ENCODE measurements at regions not wholly inside any gene's neighbourhood (a gene's known extent, or its start where the extent isn't known, plus 50 kb on each side); places are given as distances from the start of the nearest gene placed in this dataset.

DNA sequence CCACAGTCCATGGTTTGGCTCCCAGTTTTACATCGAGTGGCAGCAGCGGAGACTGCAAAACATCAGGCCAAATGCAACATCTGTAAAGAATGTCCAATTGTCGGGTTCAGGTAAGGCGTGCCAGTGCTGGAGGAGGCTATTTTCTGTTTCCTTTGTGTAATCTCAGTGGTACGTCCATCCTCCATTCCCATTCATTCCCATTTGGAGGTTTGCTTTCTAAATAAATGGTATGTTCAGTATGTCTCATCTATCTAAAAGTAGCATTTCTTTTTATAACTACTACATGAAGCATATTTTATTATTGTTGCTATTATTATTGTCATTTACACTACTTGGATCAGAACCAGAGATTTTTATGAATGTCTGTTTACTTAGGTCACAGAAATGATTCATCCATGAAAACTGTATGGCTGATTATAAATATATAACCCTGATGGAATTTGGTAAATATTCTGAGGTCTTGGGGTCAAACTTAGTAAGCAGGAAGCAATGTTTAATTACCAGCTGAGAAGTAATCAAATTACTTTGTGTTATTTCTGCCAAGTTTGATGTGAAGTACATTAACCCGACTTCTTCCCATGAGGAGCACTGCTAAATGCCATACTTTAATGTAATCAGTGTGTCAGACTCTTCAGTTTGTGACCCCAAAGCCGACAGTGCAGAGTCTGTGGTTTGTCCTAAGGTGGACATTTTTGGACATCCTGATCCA, 512.9 kb downstream of the UTRN start:
- intact Hi-C loops (cut with DNase I): no loop called here
- ATAC-seq (no peak), DNase-seq (ENCODE audit: low spot score) (no peak)

- DNase-seq (ENCODE audit: low spot score) (no peak), ATAC-seq (no peak)
- intact Hi-C loops (cut with DNase I): no loop called here
These were observed 519.2 kb downstream of the UTRN start for GRCh38 chr6:144804246-144804790.

DNA sequence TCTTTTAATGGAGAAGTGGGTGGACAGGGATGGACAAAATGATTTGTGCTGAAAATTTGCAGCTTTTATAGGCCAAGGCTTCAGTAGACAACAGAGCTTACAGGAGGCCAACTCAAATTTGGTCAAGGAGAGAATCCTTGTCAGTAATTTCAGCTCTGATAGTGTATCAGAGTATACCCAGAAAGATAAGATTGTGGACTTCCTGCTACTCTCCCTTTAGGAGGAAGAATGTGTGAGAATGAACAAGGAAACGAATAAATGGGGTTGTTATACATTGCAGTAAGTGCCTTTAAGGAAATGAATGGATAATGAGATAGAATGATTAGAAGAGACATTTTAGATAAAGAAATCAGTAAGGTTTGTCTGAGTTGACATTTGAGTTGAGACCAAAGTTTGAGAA, 519.9 kb downstream of the UTRN start:
- intact Hi-C loops (cut with DNase I): no loop called here
- DNase-seq (ENCODE audit: low spot score) (no peak), ATAC-seq (no peak)

DNA sequence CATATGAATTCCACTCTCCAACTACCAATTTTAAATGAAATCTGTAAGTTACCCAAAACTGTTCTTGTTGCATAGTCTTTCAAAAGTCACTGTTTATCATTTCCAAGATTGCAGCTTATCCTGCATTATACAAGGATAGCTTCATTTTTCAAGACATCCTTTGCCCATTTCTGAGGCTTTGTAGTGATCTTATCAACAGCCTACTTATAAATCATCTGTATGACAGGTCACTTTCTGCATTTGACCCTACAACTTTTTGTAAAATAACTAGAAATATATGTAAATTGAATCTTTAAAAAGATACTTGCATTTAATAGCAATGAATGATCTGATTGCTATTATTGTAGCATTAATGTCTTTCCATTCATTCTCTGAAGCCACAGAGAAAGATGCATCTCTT, 521.1 kb downstream of the UTRN start:
- DNase-seq (ENCODE audit: low spot score) (no peak), ATAC-seq (no peak)
- intact Hi-C loops (cut with DNase I): no loop called here

- no peak for DNase-seq (ENCODE audit: low spot score)
- ATAC-seq: no peak
- intact Hi-C loops (cut with DNase I): no loop called here
These were observed 524.0 kb downstream of the UTRN start for GRCh38 chr6:144809120-144809519.

- no peak for DNase-seq (ENCODE audit: low spot score)
- ATAC-seq: no peak
- intact Hi-C loops (cut with DNase I): no loop called here
These were observed 524.8 kb downstream of the UTRN start for GRCh38 chr6:144809969-144810368.

DNA sequence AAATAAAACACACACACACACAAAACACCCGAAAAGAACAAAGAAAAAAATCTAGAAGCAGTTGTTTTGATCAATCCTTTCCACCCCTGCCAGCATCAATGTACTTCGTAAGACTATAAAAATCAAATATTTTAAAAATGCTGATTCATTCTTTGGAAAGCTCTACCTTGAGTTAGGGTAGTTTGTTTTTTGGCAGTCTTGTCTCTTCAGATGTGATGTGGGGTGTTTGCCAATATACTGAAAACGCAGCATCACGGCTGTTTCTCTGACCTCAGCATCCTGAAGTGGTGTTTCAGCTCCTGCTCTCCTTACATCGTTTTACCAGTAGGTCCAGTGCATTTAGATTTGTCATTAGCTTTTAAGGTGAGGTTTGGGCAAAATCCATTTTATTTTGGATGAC, 526.0 kb downstream of the UTRN start:
- ATAC-seq (no peak), DNase-seq (ENCODE audit: low spot score) (no peak)
- intact Hi-C loops (cut with DNase I): no loop called here

- ATAC-seq (no peak), DNase-seq (ENCODE audit: low spot score) (no peak)
- intact Hi-C loops (cut with DNase I): no loop called here
These were observed 531.8 kb downstream of the UTRN start for GRCh38 chr6:144816936-144817335.

DNA sequence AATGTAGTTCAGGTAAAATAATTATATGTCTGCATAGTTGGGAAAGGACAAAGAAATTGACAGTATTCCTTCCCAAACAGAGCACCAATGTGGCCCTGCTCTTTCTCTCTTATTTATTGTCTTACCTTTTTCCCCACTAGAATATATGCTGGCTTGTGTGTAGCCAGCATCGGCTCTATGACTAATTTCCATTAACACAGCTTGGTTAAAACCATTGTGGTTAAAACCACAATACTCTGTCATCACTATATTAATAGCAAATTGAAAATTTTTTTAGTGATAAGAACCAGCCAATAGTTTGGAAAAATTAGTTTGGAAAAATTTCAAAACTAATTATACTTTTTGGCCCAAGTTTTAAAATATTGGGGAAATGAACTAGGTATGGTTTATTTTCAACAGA, 535.1 kb downstream of the UTRN start:
- ATAC-seq (no peak), DNase-seq (ENCODE audit: low spot score) (no peak)
- intact Hi-C loops (cut with DNase I): no loop called here

- intact Hi-C loops (cut with DNase I): no loop called here
- no peak for DNase-seq (ENCODE audit: low spot score)
- ATAC-seq: no peak
These were observed 538.0 kb downstream of the UTRN start for GRCh38 chr6:144823131-144823530.

- DNase-seq (ENCODE audit: low spot score) (no peak), ATAC-seq (no peak)
- intact Hi-C loops (cut with DNase I): no loop called here
These were observed 538.9 kb downstream of the UTRN start for GRCh38 chr6:144824018-144824417.

GRCh38 chr6:144834426-144835038, 549.4 kb downstream of the UTRN start:
- intact Hi-C loops (cut with DNase I): no loop called here
- ATAC-seq (no peak), DNase-seq (ENCODE audit: low spot score) (no peak)

GRCh38 chr6:144835322-144835973, 550.3 kb downstream of the UTRN start:
- intact Hi-C loops (cut with DNase I): no loop called here
- no peak for ATAC-seq
- no peak for DNase-seq (ENCODE audit: low spot score)

DNA sequence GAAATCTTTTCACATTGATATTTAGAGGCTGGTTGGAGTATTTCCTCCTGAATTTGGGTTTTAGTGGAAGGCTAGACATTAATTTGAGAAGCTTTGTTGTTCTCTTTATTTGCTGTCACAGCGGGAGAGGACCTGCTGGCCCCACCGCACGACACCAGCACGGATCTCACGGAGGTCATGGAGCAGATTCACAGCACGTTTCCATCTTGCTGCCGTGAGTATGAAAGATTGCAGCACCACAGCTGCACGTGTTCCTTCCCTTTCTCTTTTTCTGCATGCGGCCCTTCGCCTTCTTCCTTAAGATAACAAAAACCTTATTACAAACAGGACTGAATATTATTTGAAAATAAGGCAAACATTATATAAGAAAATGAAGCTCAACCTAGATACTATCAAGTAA, 555.5 kb downstream of the UTRN start:
- intact Hi-C loops (cut with DNase I): no loop called here
- DNase-seq (ENCODE audit: low spot score) (no peak), ATAC-seq (no peak)

DNA sequence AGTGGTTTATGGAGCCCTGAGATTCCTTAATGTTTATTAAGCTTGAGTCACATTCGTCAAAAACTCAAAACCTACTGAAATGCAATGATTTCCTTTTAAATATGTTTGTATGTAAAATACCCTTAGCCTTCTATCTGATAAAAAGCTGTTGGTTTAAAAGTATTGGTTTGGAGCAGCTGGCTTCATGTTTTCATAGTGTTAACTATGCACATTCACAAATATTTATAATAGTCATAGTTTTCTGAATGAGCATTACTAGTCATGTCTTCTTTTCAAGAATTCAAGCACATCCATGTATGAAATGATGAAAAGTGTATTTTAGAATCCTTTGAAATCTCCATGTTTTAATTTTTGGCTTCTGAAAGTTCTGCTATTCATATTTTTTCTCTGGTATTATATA, 558.6 kb downstream of the UTRN start:
- no peak for ATAC-seq
- intact Hi-C loops (cut with DNase I): no loop called here
- no peak for DNase-seq (ENCODE audit: low spot score)

DNA sequence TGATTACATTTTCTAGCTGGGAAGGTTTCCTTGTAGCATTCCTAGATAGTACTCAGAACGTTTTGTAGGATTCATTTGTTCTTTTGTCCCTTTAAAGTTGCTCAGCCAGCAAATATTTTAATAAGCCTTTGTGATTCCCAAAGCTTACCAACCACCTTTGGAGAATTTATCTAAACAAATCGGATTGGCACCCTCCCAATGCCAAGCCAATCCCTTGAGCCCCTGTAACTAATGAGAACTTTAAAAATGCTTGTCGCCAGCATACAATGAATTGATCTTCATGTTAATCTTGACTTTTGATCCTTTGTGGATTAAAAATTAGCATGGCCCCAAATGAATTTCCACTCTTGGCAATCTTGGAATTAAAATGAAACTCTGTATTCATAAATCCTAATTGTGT, 559.5 kb downstream of the UTRN start:
- DNase-seq (ENCODE audit: low spot score) (no peak), ATAC-seq (no peak)
- intact Hi-C loops (cut with DNase I): no loop called here

DNA sequence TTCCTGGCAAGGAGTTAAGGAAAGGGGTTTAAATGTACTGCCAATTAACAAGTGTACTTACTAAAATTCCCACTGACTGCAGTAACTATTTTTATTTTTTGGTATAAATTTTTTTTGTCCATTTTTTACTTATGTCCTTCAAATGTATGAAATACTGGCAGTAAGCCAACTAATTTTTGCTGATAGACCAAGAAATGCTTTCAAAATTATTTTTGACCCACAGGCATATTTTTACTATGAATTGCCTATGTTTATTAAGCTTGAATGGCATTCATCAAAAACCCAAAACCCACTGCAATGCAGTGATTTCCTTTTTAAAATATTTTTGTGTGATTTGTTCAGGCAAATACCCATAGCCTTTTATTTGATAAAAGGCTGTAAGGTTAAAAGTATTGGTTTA, 560.1 kb downstream of the UTRN start:
- intact Hi-C loops (cut with DNase I): no loop called here
- DNase-seq (ENCODE audit: low spot score) (no peak), ATAC-seq (no peak)

DNA sequence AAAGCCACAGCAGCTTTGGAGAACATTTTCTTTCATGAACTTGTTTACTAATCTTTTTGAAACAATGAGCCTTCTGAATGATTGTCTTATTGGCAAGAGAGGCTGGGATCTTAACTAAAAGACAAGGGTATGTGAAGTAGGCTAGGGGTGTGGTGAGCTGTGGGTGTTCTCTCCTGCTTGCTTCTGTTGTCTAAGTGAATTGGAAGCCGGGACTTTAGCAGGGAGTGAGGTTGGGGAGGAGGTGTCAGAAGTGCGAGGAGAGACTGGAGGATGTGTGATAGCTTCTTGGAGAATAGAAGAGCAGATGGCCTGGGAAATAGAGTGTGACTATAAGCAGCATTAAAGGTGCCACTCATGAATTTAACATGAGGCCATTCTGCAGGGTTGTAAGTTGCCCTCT, 562.8 kb downstream of the UTRN start:
- ATAC-seq (no peak), DNase-seq (ENCODE audit: low spot score) (no peak)
- intact Hi-C loops (cut with DNase I): no loop called here

DNA sequence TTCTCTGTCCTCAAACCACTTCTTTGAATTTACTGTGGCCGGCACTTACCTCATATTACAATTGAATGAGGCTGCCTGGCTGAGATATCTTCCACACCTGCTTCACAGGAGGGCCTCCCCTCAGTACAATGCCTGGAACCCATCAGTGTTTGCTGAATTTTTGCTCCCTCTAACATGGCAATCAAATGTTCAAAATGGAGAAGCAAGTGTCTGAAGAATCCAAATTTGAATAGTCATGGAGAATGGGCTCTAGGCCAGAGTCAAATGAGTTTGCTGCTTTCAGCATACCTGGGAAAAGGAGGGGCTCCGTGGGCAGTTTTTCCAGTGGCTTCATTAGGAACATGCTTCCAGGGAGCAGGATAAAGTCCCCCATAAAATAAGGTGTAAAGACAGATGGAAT, 564.8 kb downstream of the UTRN start:
- intact Hi-C loops (cut with DNase I): no loop called here
- ATAC-seq: no peak
- DNase-seq (ENCODE audit: low spot score): no peak

- intact Hi-C loops (cut with DNase I): no loop called here
- ATAC-seq: no peak
- no peak for DNase-seq (ENCODE audit: low spot score)
These were observed 568.5 kb downstream of the UTRN start for GRCh38 chr6:144853603-144854002.

All from sciatic nerve (tissue), 2 donors.